ENCODE measurements at regions not wholly inside any gene's neighbourhood (a gene's known extent, or its start where the extent isn't known, plus 50 kb on each side); places are given as distances from the start of the nearest gene placed in this dataset.

GRCh38 chr14:84390010-84390409 is 1139.9 kb upstream of the FLRT2 start:
- ATAC-seq (ENCODE audit: insufficient read depth, low FRiP score) (no peak), DNase-seq (peak in 2 of 3 donors; percentile 33 to 41)
- Histone ChIP-seq H3K9me3 (ENCODE audit: control insufficient read depth in 4 of 4, insufficient read depth in 3 of 4, low read length in 3 of 4) (peaks cover 0 to 2% (median 0%) of the 10 kb centered on the region in 4 donors), H3K4me3 (no peak overlapping the region), H3K36me3 (ENCODE audit: control insufficient read depth in 4 of 4, insufficient read depth in 4 of 4, low read length in 4 of 4) (no peaks in the 10 kb centered on the region), H3K27ac (ENCODE audit: low read depth in 1 of 2, low read length in 1 of 2) (no peak overlapping the region), H3K27me3 (ENCODE audit: control insufficient read depth in 3 of 3, insufficient read depth in 3 of 3, low read length in 2 of 3) (no peaks in the 10 kb centered on the region), H3K9ac (ENCODE audit: insufficient read depth in 1 of 2, low read length in 2 of 2) (no peak overlapping the region), H3K4me1 (ENCODE audit: control insufficient read depth in 5 of 5, insufficient read depth in 5 of 5, low read length in 5 of 5) (no peaks in the 10 kb centered on the region)
- 73 to 82% methylated on average over 3 of the region's 3 CpGs for WGBS, 2 donors
- TF ChIP-seq CTCF (IDR thresholded peaks at IDR 0.05; ENCODE audit: control extremely low read depth, extremely low read depth): no peak

GRCh38 chr14:84397631-84398030 is 1132.3 kb upstream of the FLRT2 start:
- no peaks in the 10 kb centered on the region for H3K36me3 ChIP-seq (ENCODE audit: control insufficient read depth in 4 of 4, insufficient read depth in 4 of 4, low read length in 4 of 4)
- no peak for ATAC-seq (ENCODE audit: insufficient read depth, low FRiP score)

GRCh38 chr14:84399296-84399910 is 1130.5 kb upstream of the FLRT2 start:
- no peak for TF ChIP-seq CTCF (IDR thresholded peaks at IDR 0.05; ENCODE audit: control extremely low read depth, extremely low read depth)
- no peak for DNase-seq
- Histone ChIP-seq H3K4me1 (ENCODE audit: control insufficient read depth in 5 of 5, insufficient read depth in 5 of 5, low read length in 5 of 5) (peaks cover 0 to 3% (median 0%) of the 10 kb centered on the region in 5 donors), H3K27ac (ENCODE audit: low read depth in 1 of 2, low read length in 1 of 2) (no peak overlapping the region), H3K4me3 (no peak overlapping the region), H3K27me3 (ENCODE audit: control insufficient read depth in 3 of 3, insufficient read depth in 3 of 3, low read length in 2 of 3) (no peaks in the 10 kb centered on the region), H3K9me3 (ENCODE audit: control insufficient read depth in 4 of 4, insufficient read depth in 3 of 4, low read length in 3 of 4) (no peaks in the 10 kb centered on the region), H3K9ac (ENCODE audit: insufficient read depth in 1 of 2, low read length in 2 of 2) (no peak overlapping the region), H3K36me3 (ENCODE audit: control insufficient read depth in 4 of 4, insufficient read depth in 4 of 4, low read length in 4 of 4) (no peaks in the 10 kb centered on the region)
- WGBS, 2 donors: 96 to 97% methylated on average over 58 to 62 of the region's 62 CpGs
- no peak for ATAC-seq (ENCODE audit: insufficient read depth, low FRiP score)

More at GRCh38 chr14:84397631-84398030, 1132.3 kb upstream of the FLRT2 start:
- Histone ChIP-seq H3K9ac (ENCODE audit: insufficient read depth in 1 of 2, low read length in 2 of 2) (no peak overlapping the region), H3K4me3 (no peak overlapping the region), H3K4me1 (ENCODE audit: control insufficient read depth in 5 of 5, insufficient read depth in 5 of 5, low read length in 5 of 5) (no peaks in the 10 kb centered on the region), H3K9me3 (ENCODE audit: control insufficient read depth in 4 of 4, insufficient read depth in 3 of 4, low read length in 3 of 4) (no peaks in the 10 kb centered on the region), H3K27me3 (ENCODE audit: control insufficient read depth in 3 of 3, insufficient read depth in 3 of 3, low read length in 2 of 3) (no peaks in the 10 kb centered on the region), H3K27ac (ENCODE audit: low read depth in 1 of 2, low read length in 1 of 2) (no peak overlapping the region)
- TF ChIP-seq CTCF (IDR thresholded peaks at IDR 0.05; ENCODE audit: control extremely low read depth, extremely low read depth): no peak
- no peak for DNase-seq
- WGBS, 2 donors: 84 to 87% methylated on average over 3 of the region's 3 CpGs

GRCh38 chr14:84401631-84402030 is 1128.3 kb upstream of the FLRT2 start:
- ATAC-seq (ENCODE audit: insufficient read depth, low FRiP score): no peak

More at GRCh38 chr14:84401631-84402030, 1128.3 kb upstream of the FLRT2 start:
- Histone ChIP-seq H3K9me3 (ENCODE audit: control insufficient read depth in 4 of 4, insufficient read depth in 3 of 4, low read length in 3 of 4) (no peaks in the 10 kb centered on the region), H3K4me3 (no peak overlapping the region), H3K36me3 (ENCODE audit: control insufficient read depth in 4 of 4, insufficient read depth in 4 of 4, low read length in 4 of 4) (no peaks in the 10 kb centered on the region), H3K9ac (ENCODE audit: insufficient read depth in 1 of 2, low read length in 2 of 2) (no peak overlapping the region), H3K4me1 (ENCODE audit: control insufficient read depth in 5 of 5, insufficient read depth in 5 of 5, low read length in 5 of 5) (peaks cover 0 to 4% (median 0%) of the 10 kb centered on the region in 5 donors), H3K27me3 (ENCODE audit: control insufficient read depth in 3 of 3, insufficient read depth in 3 of 3, low read length in 2 of 3) (no peaks in the 10 kb centered on the region), H3K27ac (ENCODE audit: low read depth in 1 of 2, low read length in 1 of 2) (no peak overlapping the region)
- peak in 1 of 3 donors; percentile 13 for DNase-seq
- TF ChIP-seq CTCF (IDR thresholded peaks at IDR 0.05; ENCODE audit: control extremely low read depth, extremely low read depth): no peak
- WGBS, 2 donors: 62 to 74% methylated on average over 3 of the region's 3 CpGs
